ENCODE measurements at regions not wholly inside any gene's neighbourhood (a gene's known extent, or its start where the extent isn't known, plus 50 kb on each side); places are given as distances from the start of the nearest gene placed in this dataset.

GRCh38 chr6:94721459-94721858, 855.9 kb upstream of the MANEA start:
- TF ChIP-seq EZH2 (IDR thresholded peaks at IDR 0.05; ENCODE audit: low read length, missing control alignments) = no peak
- TF ChIP-seq, protein P1, sequence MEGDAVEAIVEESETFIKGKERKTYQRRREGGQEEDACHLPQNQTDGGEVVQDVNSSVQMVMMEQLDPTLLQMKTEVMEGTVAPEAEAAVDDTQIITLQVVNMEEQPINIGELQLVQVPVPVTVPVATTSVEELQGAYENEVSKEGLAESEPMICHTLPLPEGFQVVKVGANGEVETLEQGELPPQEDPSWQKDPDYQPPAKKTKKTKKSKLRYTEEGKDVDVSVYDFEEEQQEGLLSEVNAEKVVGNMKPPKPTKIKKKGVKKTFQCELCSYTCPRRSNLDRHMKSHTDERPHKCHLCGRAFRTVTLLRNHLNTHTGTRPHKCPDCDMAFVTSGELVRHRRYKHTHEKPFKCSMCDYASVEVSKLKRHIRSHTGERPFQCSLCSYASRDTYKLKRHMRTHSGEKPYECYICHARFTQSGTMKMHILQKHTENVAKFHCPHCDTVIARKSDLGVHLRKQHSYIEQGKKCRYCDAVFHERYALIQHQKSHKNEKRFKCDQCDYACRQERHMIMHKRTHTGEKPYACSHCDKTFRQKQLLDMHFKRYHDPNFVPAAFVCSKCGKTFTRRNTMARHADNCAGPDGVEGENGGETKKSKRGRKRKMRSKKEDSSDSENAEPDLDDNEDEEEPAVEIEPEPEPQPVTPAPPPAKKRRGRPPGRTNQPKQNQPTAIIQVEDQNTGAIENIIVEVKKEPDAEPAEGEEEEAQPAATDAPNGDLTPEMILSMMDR (conservative IDR thresholded peaks at IDR 0.05 in 1 of 2, IDR thresholded peaks at IDR 0.05 in 1 of 2; ENCODE audit: low read depth in 1 of 2, low read length in 2 of 2) = no peak
